ENCODE measurements at regions not wholly inside any gene's neighbourhood (a gene's known extent, or its start where the extent isn't known, plus 50 kb on each side); places are given as distances from the start of the nearest gene placed in this dataset.

GRCh38 chr20:17878069-17878911, 90.3 kb downstream of the SNX5 start:
- TF ChIP-seq POLR2A (IDR thresholded peaks at IDR 0.05) (no peak), CTCF (IDR thresholded peaks at IDR 0.05) (no peak)
